22Rv1 (cell line): ENCODE measurements at regions not wholly inside any gene's neighbourhood (a gene's known extent, or its start where the extent isn't known, plus 50 kb on each side); places are given as distances from the start of the nearest gene placed in this dataset.

Experiments
- H3K27ac ChIP-seq: fragments of 450-650 bp; 2 replicates; pipeline ENCODE4 v1.5.1; 2017
- CTCF ChIP-seq: fragments of 450-650 bp; IDR thresholded peaks from 2 replicates; pipeline ENCODE4 v1.5.1; 2017; ENCODE audit warnings: mild to moderate bottlenecking
- ZFX ChIP-seq: fragments of 450-650 bp; IDR thresholded peaks from 2 replicates; pipeline ENCODE4 v1.6.1; 2017; ENCODE audit warnings: antibody characterized with exemption, borderline replicate concordance

GRCh38 chr16:86205521-86206245, 304.6 kb upstream of the FOXF1 start:
- H3K27ac ChIP-seq: no peak overlapping the region
- TF ChIP-seq CTCF (no peak), ZFX (no peak)

GRCh38 chr16:86207350-86207749, 303.0 kb upstream of the FOXF1 start:
- TF ChIP-seq ZFX (no peak), CTCF (no peak)
- H3K27ac ChIP-seq: no peak overlapping the region

- no peak overlapping the region for H3K27ac ChIP-seq
- TF ChIP-seq CTCF: no peak
Measured at GRCh38 chr16:86209202-86209601, 301.1 kb upstream of the FOXF1 start.

GRCh38 chr16:86210403-86211193, 299.7 kb upstream of the FOXF1 start:
- TF ChIP-seq CTCF: no peak
- no peak for TF ChIP-seq ZFX
- no peak overlapping the region for H3K27ac ChIP-seq

- no peak overlapping the region for H3K27ac ChIP-seq
- TF ChIP-seq CTCF (no peak), ZFX (no peak)
Measured at GRCh38 chr16:86211265-86211664, 299.1 kb upstream of the FOXF1 start.

GRCh38 chr16:86211800-86212199, 298.5 kb upstream of the FOXF1 start:
- no peak overlapping the region for H3K27ac ChIP-seq
- TF ChIP-seq CTCF (no peak), ZFX (no peak)

GRCh38 chr16:86212706-86213436, 297.5 kb upstream of the FOXF1 start:
- TF ChIP-seq ZFX (no peak), CTCF (no peak)
- no peak overlapping the region for H3K27ac ChIP-seq
